Neural cell (in vitro differentiated cells): ENCODE measurements at regions not wholly inside any gene's neighbourhood (a gene's known extent, or its start where the extent isn't known, plus 50 kb on each side); places are given as distances from the start of the nearest gene placed in this dataset.

Experiments used
- H2AFZ ChIP-seq: fragments of 200-600, 300-800 bp; sonication (generic), shearing (Covaris generic); 2 replicates; pipeline ENCODE4 v1.6.0; 2014; ENCODE audit warnings: low read depth, mild to moderate bottlenecking, antibody characterized with exemption, low read length, moderate library complexity
- H3F3A ChIP-seq: fragments of 200-600 bp; shearing (Covaris generic); 2 replicates; pipeline ENCODE4 v1.6.1; 2016; ENCODE audit warnings: mild to moderate bottlenecking, moderate library complexity, mixed read lengths, antibody characterized with exemption, low read length; ENCODE audit not compliant: insufficient read depth, poor library complexity, severe bottlenecking
- H3K27ac ChIP-seq: fragments of 200-600, 300-800 bp; sonication (generic), shearing (Covaris generic); 2 replicates; pipeline ENCODE4 v1.5.1; 2014; ENCODE audit warnings: mild to moderate bottlenecking, low read length, moderate library complexity
- H3K27me3 ChIP-seq: fragments of 300-800, 200-600 bp; sonication (generic), shearing (Covaris generic); 2 replicates; pipeline ENCODE4 v1.6.0; 2014; ENCODE audit warnings: mild to moderate bottlenecking, low read depth, low read length, moderate library complexity; ENCODE audit not compliant: insufficient read depth
- H3K36me3 ChIP-seq: fragments of 300-800, 200-600 bp; sonication (generic), shearing (Covaris generic); 2 replicates; pipeline ENCODE4 v1.5.1; 2014; ENCODE audit warnings: mild to moderate bottlenecking, antibody characterized with exemption, low read length, moderate library complexity; ENCODE audit not compliant: insufficient read depth
- H3K4me2 ChIP-seq: fragments of 300-800, 200-600 bp; sonication (generic), shearing (Covaris generic); 2 replicates; pipeline ENCODE4 v1.6.0; 2014; ENCODE audit warnings: mild to moderate bottlenecking, low read length
- H3K4me3 ChIP-seq: fragments of 300-800, 200-600 bp; sonication (generic), shearing (Covaris generic); 2 replicates; pipeline ENCODE4 v1.5.1; 2014; ENCODE audit warnings: mild to moderate bottlenecking, low read length, moderate library complexity
- H3K79me2 ChIP-seq: fragments of 200-600 bp; shearing (Covaris generic); replicated peaks from 2 replicates; pipeline ENCODE4 v1.6.0; 2014; ENCODE audit warnings: mild to moderate bottlenecking, low read length, moderate library complexity; ENCODE audit not compliant: insufficient read depth
- H3K9ac ChIP-seq: fragments of 300-800, 200-600 bp; sonication (generic), shearing (Covaris generic); 2 replicates; pipeline ENCODE4 v1.6.1; 2016; ENCODE audit warnings: mild to moderate bottlenecking, low read length, mixed read lengths
- H3K9me2 ChIP-seq: fragments of 200-600 bp; shearing (Covaris generic); 2 replicates; pipeline ENCODE4 v1.6.1; 2016; ENCODE audit warnings: mild to moderate bottlenecking, low read length, mixed read lengths; ENCODE audit not compliant: insufficient read depth
- H3K9me3 ChIP-seq: fragments of 200-600, 300-800 bp; sonication (generic), shearing (Covaris generic); 2 replicates; pipeline ENCODE4 v1.6.1; 2016; ENCODE audit warnings: mild to moderate bottlenecking, mixed run types, low read length, moderate library complexity, mixed read lengths
- H4K20me1 ChIP-seq: fragments of 200-600 bp; shearing (Covaris generic); 2 replicates; pipeline ENCODE4 v1.6.1; 2016; ENCODE audit warnings: mild to moderate bottlenecking, mixed run types; ENCODE audit not compliant: insufficient read depth
- CTCF ChIP-seq: fragments of 450-650 bp; IDR thresholded peaks from 2 replicates; pipeline ENCODE4 v1.5.1; 2014; ENCODE audit warnings: antibody characterized with exemption, mild to moderate bottlenecking, moderate library complexity; ENCODE audit not compliant: poor library complexity, severe bottlenecking
- EP300 ChIP-seq: fragments of 450-650 bp; conservative IDR thresholded peaks from 2 replicates; pipeline ENCODE4 v1.6.1; 2014; ENCODE audit warnings: antibody characterized with exemption, mild to moderate bottlenecking, moderate library complexity; ENCODE audit not compliant: poor library complexity, severe bottlenecking
- EZH2 ChIP-seq: fragments of 200-600, 300-800 bp; shearing (Covaris generic), sonication (generic); IDR thresholded peaks from 2 replicates; pipeline ENCODE4 v1.6.1; 2014; ENCODE audit warnings: antibody characterized with exemption, low read length, borderline replicate concordance, mild to moderate bottlenecking; ENCODE audit not compliant: insufficient read depth, poor library complexity, severe bottlenecking
- MXI1 ChIP-seq: fragments of 450-650 bp; conservative IDR thresholded peaks from 2 replicates; pipeline ENCODE4 v1.6.1; 2014; ENCODE audit warnings: antibody characterized with exemption, mild to moderate bottlenecking; ENCODE audit not compliant: poor library complexity, severe bottlenecking
- POLR2AphosphoS5 ChIP-seq: IDR thresholded peaks from 2 replicates; pipeline ENCODE4 v1.6.1; 2012
- RAD21 ChIP-seq: fragments of 450-650 bp; conservative IDR thresholded peaks from 2 replicates; pipeline ENCODE4 v1.6.1; 2014; ENCODE audit warnings: antibody characterized with exemption, mild to moderate bottlenecking, moderate library complexity
- REST ChIP-seq: IDR thresholded peaks from 2 replicates; pipeline ENCODE4 v1.6.1; 2012; ENCODE audit warnings: borderline replicate concordance
- SMC3 ChIP-seq: fragments of 450-650 bp; conservative IDR thresholded peaks from 2 replicates; pipeline ENCODE4 v1.6.1; 2014; ENCODE audit warnings: antibody characterized with exemption, mild to moderate bottlenecking, moderate library complexity; ENCODE audit not compliant: poor library complexity
- TAF1 ChIP-seq: IDR thresholded peaks from 2 replicates; pipeline ENCODE4 v1.6.1; 2012; ENCODE audit warnings: low read depth

- no peak for TF ChIP-seq TAF1
- TF ChIP-seq CTCF, result no peak
- no peak for TF ChIP-seq RAD21
- no peak for TF ChIP-seq POLR2AphosphoS5
- TF ChIP-seq MXI1, result no peak
- TF ChIP-seq EP300, result no peak
- TF ChIP-seq SMC3, result no peak
- TF ChIP-seq EZH2, result no peak
- TF ChIP-seq REST, result no peak
- Histone ChIP-seq H3F3A (no peaks in the 10 kb centered on the region), H3K27ac (no peak overlapping the region), H3K27me3 (no peaks in the 10 kb centered on the region), H3K9ac (no peak overlapping the region), H3K9me3 (no peaks in the 10 kb centered on the region), H3K79me2 (no peaks in the 10 kb centered on the region), H3K36me3 (no peaks in the 10 kb centered on the region), H4K20me1 (no peaks in the 10 kb centered on the region), H3K9me2 (no peaks in the 10 kb centered on the region), H3K4me2 (no peak overlapping the region), H3K4me3 (no peak overlapping the region), H2AFZ (no peak overlapping the region)
Measured at GRCh38 chr3:80580146-80580545, 812.3 kb upstream of the ROBO1 start.

- no peaks in the 10 kb centered on the region for H3K36me3 ChIP-seq
- no peak overlapping the region for H3K27ac ChIP-seq
- H3K79me2 ChIP-seq, result no peaks in the 10 kb centered on the region
- no peak overlapping the region for H3K9ac ChIP-seq
- TF ChIP-seq TAF1 (no peak), POLR2AphosphoS5 (no peak), CTCF (no peak), RAD21 (no peak), EP300 (no peak), EZH2 (no peak), SMC3 (no peak)
- no peaks in the 10 kb centered on the region for H3K9me2 ChIP-seq
- H3K9me3 ChIP-seq, result no peaks in the 10 kb centered on the region
- no peaks in the 10 kb centered on the region for H3F3A ChIP-seq
- H4K20me1 ChIP-seq, result no peaks in the 10 kb centered on the region
- no peak overlapping the region for H3K4me3 ChIP-seq
- no peak overlapping the region for H2AFZ ChIP-seq
- H3K27me3 ChIP-seq, result no peaks in the 10 kb centered on the region
- no peak overlapping the region for H3K4me2 ChIP-seq
Measured at GRCh38 chr3:80564391-80564790, 796.6 kb upstream of the ROBO1 start.
